ENCODE measurements at regions not wholly inside any gene's neighbourhood (a gene's known extent, or its start where the extent isn't known, plus 50 kb on each side); places are given as distances from the start of the nearest gene placed in this dataset.

- ATAC-seq = no peak
- H3K4me3 ChIP-seq (replicated peaks in 1 of 2; ENCODE audit: low read depth in 1 of 2, low read length in 2 of 2) = no peak overlapping the region
- no peak overlapping the region for H3K4me2 ChIP-seq (ENCODE audit: low read length)
- H3K4me1 ChIP-seq (ENCODE audit: control insufficient read depth in 1 of 2, insufficient read depth in 2 of 2, low read length in 2 of 2) = no peaks in the 10 kb centered on the region
- H3K36me3 ChIP-seq (ENCODE audit: control insufficient read depth in 1 of 2, insufficient read depth in 2 of 2, low read length in 2 of 2) = no peaks in the 10 kb centered on the region
- no peak overlapping the region for H2AFZ ChIP-seq (ENCODE audit: low read depth, low read length, poor library complexity, severe bottlenecking)
- intact Hi-C loops (cut with micrococcal nuclease) = no loop called here
- H3K9me3 ChIP-seq (ENCODE audit: control insufficient read depth in 1 of 2, insufficient read depth in 1 of 2, low read depth in 1 of 2, low read length in 2 of 2) = no peaks in the 10 kb centered on the region
- no peaks in the 10 kb centered on the region for H3K9me2 ChIP-seq (ENCODE audit: insufficient read depth)
- H3K79me2 ChIP-seq (ENCODE audit: insufficient read depth, low read length) = no peaks in the 10 kb centered on the region
- no TSS peak for BruUV-seq (replicated peaks)
- H3K27ac ChIP-seq (ENCODE audit: low read depth, low read length) = no peak overlapping the region
- DNase-seq (ENCODE audit: low read depth, low spot score) = no peak
- H3K9ac ChIP-seq (ENCODE audit: low read length) = no peak overlapping the region
- ChIA-PET POLR2A (no interaction called here), RAD21 (ENCODE audit: low non-redundant PET in 1 of 2, low total read pairs in 2 of 2, uncharacterized antibody in 2 of 2, unreplicated experiment in 2 of 2) (no interaction called here), CTCF (no interaction called here)
- H3K27me3 ChIP-seq (ENCODE audit: insufficient read depth, low read length) = peaks cover 27% of the 10 kb centered on the region
- TF ChIP-seq ZFX (IDR thresholded peaks at IDR 0.05) (no peak), CBX3 (IDR thresholded peaks at IDR 0.05; ENCODE audit: low read depth) (no peak), TCF7L2 (IDR thresholded peaks at IDR 0.05; ENCODE audit: borderline replicate concordance, extremely low read depth, insufficient read depth, insufficient read length) (no peak), ZNF274 (IDR thresholded peaks at IDR 0.05; ENCODE audit: low read depth, low read length) (no peak), EZH2phosphoT487 (IDR thresholded peaks at IDR 0.05; ENCODE audit: borderline replicate concordance) (no peak), ATF3 (IDR thresholded peaks at IDR 0.05) (no peak), SP1 (IDR thresholded peaks at IDR 0.05; ENCODE audit: low read depth) (no peak), ELF1 (IDR thresholded peaks at IDR 0.05; ENCODE audit: borderline replicate concordance, low read depth) (no peak), RAD21 (IDR thresholded peaks at IDR 0.05; ENCODE audit: low read depth) (no peak), EZH2 (IDR thresholded peaks at IDR 0.05) (no peak), SIN3A (IDR thresholded peaks at IDR 0.05; ENCODE audit: low read depth) (no peak)
- TF ChIP-seq, protein P1, sequence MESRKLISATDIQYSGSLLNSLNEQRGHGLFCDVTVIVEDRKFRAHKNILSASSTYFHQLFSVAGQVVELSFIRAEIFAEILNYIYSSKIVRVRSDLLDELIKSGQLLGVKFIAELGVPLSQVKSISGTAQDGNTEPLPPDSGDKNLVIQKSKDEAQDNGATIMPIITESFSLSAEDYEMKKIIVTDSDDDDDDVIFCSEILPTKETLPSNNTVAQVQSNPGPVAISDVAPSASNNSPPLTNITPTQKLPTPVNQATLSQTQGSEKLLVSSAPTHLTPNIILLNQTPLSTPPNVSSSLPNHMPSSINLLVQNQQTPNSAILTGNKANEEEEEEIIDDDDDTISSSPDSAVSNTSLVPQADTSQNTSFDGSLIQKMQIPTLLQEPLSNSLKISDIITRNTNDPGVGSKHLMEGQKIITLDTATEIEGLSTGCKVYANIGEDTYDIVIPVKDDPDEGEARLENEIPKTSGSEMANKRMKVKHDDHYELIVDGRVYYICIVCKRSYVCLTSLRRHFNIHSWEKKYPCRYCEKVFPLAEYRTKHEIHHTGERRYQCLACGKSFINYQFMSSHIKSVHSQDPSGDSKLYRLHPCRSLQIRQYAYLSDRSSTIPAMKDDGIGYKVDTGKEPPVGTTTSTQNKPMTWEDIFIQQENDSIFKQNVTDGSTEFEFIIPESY (IDR thresholded peaks at IDR 0.05; ENCODE audit: extremely low read depth, insufficient replicate concordance, low read length) = no peak
- TF ChIP-seq, protein P2, sequence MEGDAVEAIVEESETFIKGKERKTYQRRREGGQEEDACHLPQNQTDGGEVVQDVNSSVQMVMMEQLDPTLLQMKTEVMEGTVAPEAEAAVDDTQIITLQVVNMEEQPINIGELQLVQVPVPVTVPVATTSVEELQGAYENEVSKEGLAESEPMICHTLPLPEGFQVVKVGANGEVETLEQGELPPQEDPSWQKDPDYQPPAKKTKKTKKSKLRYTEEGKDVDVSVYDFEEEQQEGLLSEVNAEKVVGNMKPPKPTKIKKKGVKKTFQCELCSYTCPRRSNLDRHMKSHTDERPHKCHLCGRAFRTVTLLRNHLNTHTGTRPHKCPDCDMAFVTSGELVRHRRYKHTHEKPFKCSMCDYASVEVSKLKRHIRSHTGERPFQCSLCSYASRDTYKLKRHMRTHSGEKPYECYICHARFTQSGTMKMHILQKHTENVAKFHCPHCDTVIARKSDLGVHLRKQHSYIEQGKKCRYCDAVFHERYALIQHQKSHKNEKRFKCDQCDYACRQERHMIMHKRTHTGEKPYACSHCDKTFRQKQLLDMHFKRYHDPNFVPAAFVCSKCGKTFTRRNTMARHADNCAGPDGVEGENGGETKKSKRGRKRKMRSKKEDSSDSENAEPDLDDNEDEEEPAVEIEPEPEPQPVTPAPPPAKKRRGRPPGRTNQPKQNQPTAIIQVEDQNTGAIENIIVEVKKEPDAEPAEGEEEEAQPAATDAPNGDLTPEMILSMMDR (IDR thresholded peaks at IDR 0.05 in 2 of 3, conservative IDR thresholded peaks at IDR 0.05 in 1 of 3; ENCODE audit: borderline replicate concordance in 1 of 3, insufficient read depth in 1 of 3, low read depth in 2 of 3, low read length in 2 of 3) = no peak
- no peaks in the 10 kb centered on the region for H4K20me1 ChIP-seq (ENCODE audit: insufficient read depth)
Measured at GRCh38 chr11:110966131-110966530, 253.9 kb upstream of the ARHGAP20 start.
